Smooth muscle cell (in vitro differentiated cells): ENCODE measurements at regions not wholly inside any gene's neighbourhood (a gene's known extent, or its start where the extent isn't known, plus 50 kb on each side); places are given as distances from the start of the nearest gene placed in this dataset.

Source experiments
- DNase-seq: peaks from one replicate; lab custom pipeline; 2025; ENCODE audit not compliant: unreplicated experiment; lab: John Stamatoyannopoulos, UW
- H2AFZ ChIP-seq: fragments of 200-600 bp; sonication (generic); 2 replicates; pipeline ENCODE4 v1.6.0; 2016; ENCODE audit warnings: antibody characterized with exemption, low read depth, mild to moderate bottlenecking
- H3F3A ChIP-seq: fragments of 200-600 bp; sonication (generic); 2 replicates; pipeline ENCODE4 v1.6.0; 2017; ENCODE audit warnings: antibody characterized with exemption, low read depth
- H3K27ac ChIP-seq: fragments of 200-600 bp; sonication (generic); 2 replicates; pipeline ENCODE4 v1.5.1; 2016; ENCODE audit warnings: low read depth, mild to moderate bottlenecking
- H3K27me3 ChIP-seq: fragments of 200-600 bp; sonication (generic); 2 replicates; pipeline ENCODE4 v1.6.1; 2016; ENCODE audit warnings: low read depth, mild to moderate bottlenecking
- H3K36me3 ChIP-seq: fragments of 200-600 bp; sonication (generic); 2 replicates; pipeline ENCODE4 v1.5.1; 2016; ENCODE audit warnings: low read depth
- H3K4me1 ChIP-seq: fragments of 200-600 bp; sonication (generic); 2 replicates; pipeline ENCODE4 v1.5.1; 2016; ENCODE audit warnings: low read depth
- H3K4me2 ChIP-seq: fragments of 200-600 bp; sonication (generic); 2 replicates; pipeline ENCODE4 v1.6.0; 2016; ENCODE audit warnings: mild to moderate bottlenecking
- H3K4me3 ChIP-seq: fragments of 200-600 bp; sonication (generic); 2 replicates; pipeline ENCODE4 v1.5.1; 2016; ENCODE audit warnings: mild to moderate bottlenecking
- H3K79me2 ChIP-seq: fragments of 200-600 bp; sonication (generic); 2 replicates; pipeline ENCODE4 v1.6.0; 2016; ENCODE audit warnings: low read depth, mild to moderate bottlenecking
- H3K9ac ChIP-seq: fragments of 200-600 bp; sonication (generic); 2 replicates; pipeline ENCODE4 v1.6.0; 2016; ENCODE audit warnings: low read depth
- H3K9me3 ChIP-seq: fragments of 200-600 bp; sonication (generic); replicated peaks from 2 replicates; pipeline ENCODE4 v1.5.1; 2016; ENCODE audit warnings: low read depth
- H4K20me1 ChIP-seq: fragments of 200-600 bp; sonication (generic); 2 replicates; pipeline ENCODE4 v1.6.0; 2016; ENCODE audit warnings: low read depth
- CTCF ChIP-seq: fragments of 200-600 bp; sonication (generic); IDR thresholded peaks from 2 replicates; pipeline ENCODE4 v1.5.1; 2017; ENCODE audit warnings: borderline replicate concordance, mild to moderate bottlenecking, antibody characterized with exemption; ENCODE audit not compliant: insufficient read depth, poor library complexity, severe bottlenecking
- WGBS: methylation state at CpG from one replicate; pipeline ENCODE4 v1.1.7; 2016; ENCODE audit warnings: low lambda C conversion rate; 5-methylcytosine and 5-hydroxymethylcytosine counted together

- Histone ChIP-seq H3F3A (no peaks in the 10 kb centered on the region), H4K20me1 (no peaks in the 10 kb centered on the region), H3K9ac (no peak overlapping the region), H3K79me2 (no peaks in the 10 kb centered on the region), H3K36me3 (no peaks in the 10 kb centered on the region), H3K4me1 (peaks cover 4% of the 10 kb centered on the region), H3K27ac (no peak overlapping the region), H3K4me2 (no peak overlapping the region), H3K4me3 (no peak overlapping the region), H3K27me3 (no peaks in the 10 kb centered on the region), H2AFZ (no peak overlapping the region), H3K9me3 (no peaks in the 10 kb centered on the region)
- no peak for DNase-seq
- no peak for TF ChIP-seq CTCF
- 71% methylated on average over 1 of the region's 1 CpG for WGBS
These were observed 115.3 kb upstream of the PRB2 start for GRCh38 chr12:11510671-11511070.

GRCh38 chr12:11513288-11513687, 117.9 kb upstream of the PRB2 start:
- no peak overlapping the region for H2AFZ ChIP-seq
- no peaks in the 10 kb centered on the region for H4K20me1 ChIP-seq
- TF ChIP-seq CTCF: peak; percentile 4
- 67% methylated on average over 4 of the region's 4 CpGs for WGBS
- H3K27me3 ChIP-seq: no peaks in the 10 kb centered on the region
- H3K4me3 ChIP-seq: no peak overlapping the region
- no peak overlapping the region for H3K9ac ChIP-seq
- no peak overlapping the region for H3K4me2 ChIP-seq
- no peak for DNase-seq
- no peaks in the 10 kb centered on the region for H3K9me3 ChIP-seq
- H3F3A ChIP-seq: no peaks in the 10 kb centered on the region
- no peak overlapping the region for H3K27ac ChIP-seq
- H3K79me2 ChIP-seq: no peaks in the 10 kb centered on the region
- no peaks in the 10 kb centered on the region for H3K36me3 ChIP-seq
- H3K4me1 ChIP-seq: peaks cover 4% of the 10 kb centered on the region

GRCh38 chr12:11517080-11517479, 121.7 kb upstream of the PRB2 start:
- no peaks in the 10 kb centered on the region for H3K9me3 ChIP-seq
- no peak for DNase-seq
- H3K4me1 ChIP-seq: no peaks in the 10 kb centered on the region
- H3K36me3 ChIP-seq: no peaks in the 10 kb centered on the region
- WGBS: 92% methylated on average over 6 of the region's 6 CpGs
- no peak overlapping the region for H2AFZ ChIP-seq
- H3K9ac ChIP-seq: no peak overlapping the region
- no peaks in the 10 kb centered on the region for H4K20me1 ChIP-seq
- no peak overlapping the region for H3K4me3 ChIP-seq
- H3K79me2 ChIP-seq: no peaks in the 10 kb centered on the region
- H3F3A ChIP-seq: no peaks in the 10 kb centered on the region
- TF ChIP-seq CTCF: no peak
- H3K27ac ChIP-seq: no peak overlapping the region
- no peak overlapping the region for H3K4me2 ChIP-seq
- no peaks in the 10 kb centered on the region for H3K27me3 ChIP-seq

GRCh38 chr12:11524446-11524845, 125.0 kb upstream of the ETV6 start:
- Histone ChIP-seq H3K9ac (no peak overlapping the region), H3K36me3 (no peaks in the 10 kb centered on the region), H3K9me3 (no peaks in the 10 kb centered on the region), H3K79me2 (no peaks in the 10 kb centered on the region), H2AFZ (no peak overlapping the region), H3K4me3 (no peak overlapping the region), H3K4me1 (no peaks in the 10 kb centered on the region), H3F3A (no peaks in the 10 kb centered on the region), H3K27me3 (peaks cover 22% of the 10 kb centered on the region), H4K20me1 (no peaks in the 10 kb centered on the region), H3K27ac (no peak overlapping the region), H3K4me2 (no peak overlapping the region)
- no peak for DNase-seq
- TF ChIP-seq CTCF: no peak
- 90% methylated on average over 1 of the region's 1 CpG for WGBS
